SK-N-SH (cell line): ENCODE measurements at regions not wholly inside any gene's neighbourhood (a gene's known extent, or its start where the extent isn't known, plus 50 kb on each side); places are given as distances from the start of the nearest gene placed in this dataset.

Experiments used
- CTCF ChIA-PET: fragments of 300-600, 350-600 bp; formaldehyde crosslinking; extraction: SDS; loops from one replicate; lab custom pipeline; 2021; lab: Yijun Ruan, JAX
- POLR2A ChIA-PET: fragments of 350-600 bp; sonication (Branson Sonifier 250); formaldehyde crosslinking; extraction: SDS; loops from one replicate; lab custom pipeline; 2020; ENCODE audit warnings: antibody characterized with exemption, inconsistent platforms; lab: Yijun Ruan, JAX
- DNase-seq: peaks from one replicate; pipeline ENCODE4 v3.0.0; 2012
- H2AFZ ChIP-seq: fragments of 200-600 bp; sonication (generic); 2 replicates; pipeline ENCODE4 v1.8.1; 2016; ENCODE audit warnings: antibody characterized with exemption, mild to moderate bottlenecking, low read depth
- H3F3A ChIP-seq: fragments of 200-600 bp; sonication (generic); replicated peaks from 2 replicates; pipeline ENCODE3; 2016; ENCODE audit warnings: antibody characterized with exemption, mild to moderate bottlenecking; ENCODE audit not compliant: insufficient read depth
- H3K27ac ChIP-seq, 2 experiments: fragments of 200-500 bp in 1 of 2; fragments of 200-600 bp in 1 of 2; sonication (Bioruptor generic) in 1 of 2; sonication (generic), shearing (Covaris generic) in 1 of 2; 2 replicates each; pipeline versions ENCODE4 v1.5.1 to v1.6.1; 2014 to 2016; ENCODE audit warnings: low read depth in 2 of 2, inconsistent platforms in 1 of 2, low read length in 1 of 2, mild to moderate bottlenecking in 1 of 2, mixed read lengths in 1 of 2
- H3K27me3 ChIP-seq: fragments of 200-600 bp; sonication (generic), shearing (Covaris generic); 2 replicates; pipeline ENCODE4 v1.6.1; 2016; ENCODE audit warnings: mixed run types; ENCODE audit not compliant: insufficient read depth
- H3K36me3 ChIP-seq, 2 experiments: fragments of 200-500 bp in 1 of 2; fragments of 200-600 bp in 1 of 2; sonication (Bioruptor generic) in 1 of 2; sonication (generic) in 1 of 2; replicated peaks in 1 of 2; 2 replicates each; pipeline versions ENCODE3 to v1.5.1; 2014 to 2016; ENCODE audit warnings: low read length in 1 of 2, mild to moderate bottlenecking in 1 of 2; ENCODE audit not compliant: insufficient read depth in 2 of 2, control insufficient read depth in 1 of 2
- H3K4me1 ChIP-seq, 2 experiments: fragments of 200-500 bp in 1 of 2; fragments of 200-600 bp in 1 of 2; sonication (Bioruptor generic) in 1 of 2; sonication (generic), shearing (Covaris generic) in 1 of 2; 2 replicates each; pipeline versions ENCODE4 v1.5.1 to v1.6.1; 2014 to 2016; ENCODE audit warnings: low read depth in 1 of 2, low read length in 1 of 2, mixed run types in 1 of 2; ENCODE audit not compliant: insufficient read depth in 2 of 2, control insufficient read depth in 1 of 2
- H3K4me2 ChIP-seq: fragments of 200-600 bp; sonication (generic), shearing (Covaris generic); 2 replicates; pipeline ENCODE4 v1.6.1; 2017; ENCODE audit warnings: mixed run types
- H3K4me3 ChIP-seq, 2 experiments: fragments of 200-500 bp in 1 of 2; fragments of 200-600 bp in 1 of 2; sonication (Bioruptor generic) in 1 of 2; sonication (generic), shearing (Covaris generic) in 1 of 2; 2 replicates each; pipeline versions ENCODE4 v1.5.1 to v1.8.1; 2014 to 2016; ENCODE audit warnings: low read depth in 2 of 2, inconsistent platforms in 1 of 2, low read length in 1 of 2, mild to moderate bottlenecking in 1 of 2, mixed read lengths in 1 of 2, moderate library complexity in 1 of 2
- H3K79me2 ChIP-seq: fragments of 200-600 bp; sonication (generic); 2 replicates; pipeline ENCODE4 v1.8.1; 2017; ENCODE audit warnings: mild to moderate bottlenecking; ENCODE audit not compliant: insufficient read depth
- H3K9ac ChIP-seq: fragments of 200-600 bp; sonication (generic); 2 replicates; pipeline ENCODE4 v1.6.1; 2017; ENCODE audit warnings: mixed run types
- H3K9me2 ChIP-seq: fragments of 200-600 bp; sonication (generic); 2 replicates; pipeline ENCODE4 v1.6.1; 2017; ENCODE audit warnings: mixed run types
- H3K9me3 ChIP-seq: fragments of 200-600 bp; sonication (generic); 2 replicates; pipeline ENCODE4 v1.6.1; 2017; ENCODE audit warnings: mixed run types, mild to moderate bottlenecking, moderate library complexity
- H4K20me1 ChIP-seq: fragments of 200-600 bp; sonication (generic); 2 replicates; pipeline ENCODE4 v1.6.1; 2017; ENCODE audit warnings: mild to moderate bottlenecking, mixed run types; ENCODE audit not compliant: insufficient read depth
- CTCF ChIP-seq: fragments of 200-600 bp; sonication (generic); IDR thresholded peaks from 2 replicates; pipeline ENCODE4 v1.6.1; 2017; ENCODE audit warnings: antibody characterized with exemption, mild to moderate bottlenecking, moderate library complexity
- ELF1 ChIP-seq: IDR thresholded peaks from 2 replicates; pipeline ENCODE4 v1.4.0; 2012
- FOXJ3 ChIP-seq: sonication (generic); formaldehyde crosslinking; IDR thresholded peaks from 2 replicates; pipeline ENCODE4 v1.5.1; 2020; ENCODE audit warnings: mild to moderate bottlenecking, missing genetic modification reagents
- IRF3 ChIP-seq: fragments of 150-350 bp; IDR thresholded peaks from 2 replicates; pipeline ENCODE4 v1.6.1; 2016; ENCODE audit warnings: mild to moderate bottlenecking, low read depth, low read length
- NRF1 ChIP-seq: IDR thresholded peaks from 2 replicates; pipeline ENCODE4 v1.6.1; 2012; ENCODE audit warnings: low read depth, mild to moderate bottlenecking, low read length
- PBX3 ChIP-seq: IDR thresholded peaks from 2 replicates; pipeline ENCODE4; 2012
- RCOR1 ChIP-seq: fragments of 150-350 bp; IDR thresholded peaks from 2 replicates; pipeline ENCODE4 v1.6.1; 2017; ENCODE audit warnings: antibody characterized with exemption, low read length
- REST ChIP-seq: IDR thresholded peaks from 2 replicates; pipeline ENCODE4 v1.6.1; 2012; ENCODE audit warnings: mild to moderate bottlenecking, low read depth, low read length, moderate library complexity
- RFX5 ChIP-seq: IDR thresholded peaks from 2 replicates; pipeline ENCODE4 v1.6.1; 2012; ENCODE audit warnings: mild to moderate bottlenecking, improper control_type of control experiment, low read length
- RXRA ChIP-seq: IDR thresholded peaks from 2 replicates; pipeline ENCODE4 v1.4.0; 2012; ENCODE audit warnings: low read depth, mild to moderate bottlenecking, borderline replicate concordance
- SMC3 ChIP-seq: IDR thresholded peaks from 2 replicates; pipeline ENCODE4 v1.6.1; 2012; ENCODE audit warnings: low read depth, low read length, improper control_type of control experiment
- TAF1 ChIP-seq: IDR thresholded peaks from 2 replicates; pipeline ENCODE4 v1.6.1; 2012; ENCODE audit warnings: low read depth, mild to moderate bottlenecking, low read length, moderate library complexity, borderline replicate concordance
- USF2 ChIP-seq: fragments of 150-350 bp; IDR thresholded peaks from 2 replicates; pipeline ENCODE4 v1.6.1; 2017; ENCODE audit warnings: antibody characterized with exemption, low read length, low read depth, borderline replicate concordance
- ZBTB33 ChIP-seq: IDR thresholded peaks from 2 replicates; pipeline ENCODE4 v1.4.0; 2012; ENCODE audit warnings: low read depth, borderline replicate concordance
- WGBS: methylation state at CpG from one replicate; pipeline ENCODE4 v1.1.6; 2017; ENCODE audit warnings: low lambda C conversion rate; 5-methylcytosine and 5-hydroxymethylcytosine counted together

GRCh38 chr4:65242156-65242846 lies 428.0 kb downstream of the EPHA5 start:
- Histone ChIP-seq H3K4me3 (no peak overlapping the region), H3K79me2 (no peaks in the 10 kb centered on the region), H3K9me3 (no peaks in the 10 kb centered on the region), H3K36me3 (no peaks in the 10 kb centered on the region), H4K20me1 (no peaks in the 10 kb centered on the region), H3K27me3 (no peaks in the 10 kb centered on the region), H3K4me2 (no peak overlapping the region), H3K9me2 (no peaks in the 10 kb centered on the region), H3K27ac (no peak overlapping the region), H3F3A (no peaks in the 10 kb centered on the region), H3K4me1 (no peaks in the 10 kb centered on the region), H2AFZ (no peak overlapping the region)
- 35% methylated on average over 9 of the region's 16 CpGs for WGBS
- no peak for DNase-seq
- CTCF ChIA-PET, result interaction anchor here (0.9 kb wide), 1 partner anchor 9 kb away, joined by 3 read pairs; no protein-coding TSS in a partner anchor
- TF ChIP-seq CTCF, result no peak
- no peak for TF ChIP-seq SMC3
- no peak for TF ChIP-seq RXRA
- TF ChIP-seq REST, result no peak
- no peak for TF ChIP-seq PBX3
- no peak for TF ChIP-seq FOXJ3 (CRISPR knock-in tag)
- TF ChIP-seq ELF1, result no peak
- TF ChIP-seq NRF1, result no peak
- TF ChIP-seq, all 33 proteins: peak for 0
- POLR2A ChIA-PET, result no interaction called here
- H3K9ac ChIP-seq, result no peak overlapping the region

- ChIA-PET POLR2A (no interaction called here), CTCF (no interaction called here)
- H3K9me3 ChIP-seq, result no peaks in the 10 kb centered on the region
- no peak for DNase-seq
- H3K36me3 ChIP-seq, result no peaks in the 10 kb centered on the region
- no peak overlapping the region for H3K9ac ChIP-seq
- no peak overlapping the region for H3K4me3 ChIP-seq
- no peaks in the 10 kb centered on the region for H3K9me2 ChIP-seq
- H2AFZ ChIP-seq, result no peak overlapping the region
- WGBS, result 18% methylated on average over 2 of the region's 26 CpGs
- H3K27me3 ChIP-seq, result no peaks in the 10 kb centered on the region
- H4K20me1 ChIP-seq, result no peaks in the 10 kb centered on the region
- H3K27ac ChIP-seq, result no peak overlapping the region
- no peaks in the 10 kb centered on the region for H3K4me1 ChIP-seq
- H3K4me2 ChIP-seq, result no peak overlapping the region
- H3K79me2 ChIP-seq, result no peaks in the 10 kb centered on the region
- H3F3A ChIP-seq, result no peaks in the 10 kb centered on the region
- TF ChIP-seq RFX5 (no peak), SMC3 (no peak), RXRA (no peak), USF2 (no peak), TAF1 (no peak), IRF3 (no peak), ZBTB33 (no peak), RCOR1 (no peak)
These were observed 428.9 kb downstream of the EPHA5 start for GRCh38 chr4:65241257-65241997.
